Suprapubic skin (tissue), 4 donors: ENCODE measurements at regions not wholly inside any gene's neighbourhood (a gene's known extent, or its start where the extent isn't known, plus 50 kb on each side); places are given as distances from the start of the nearest gene placed in this dataset.
A peak's percentile ranks its signal among the peaks of the same experiment; 100 is the strongest.

ENCODE experiments used
- DNase-seq, 2 donors: peaks; one replicate each; pipeline ENCODE4 v3.0.0-alpha.2; 2019; ENCODE audit warnings: low spot score in 2 of 2
- H3K27ac ChIP-seq: fragments of 200-600 bp; sonication (generic); one replicate; pipeline ENCODE4 v1.5.1; 2019
- H3K27me3 ChIP-seq: fragments of 200-600 bp; sonication (generic); one replicate; pipeline ENCODE4 v1.5.1; 2019
- H3K36me3 ChIP-seq: fragments of 200-600 bp; sonication (generic); one replicate; pipeline ENCODE4 v1.5.1; 2019
- H3K4me1 ChIP-seq: fragments of 200-600 bp; sonication (generic); one replicate; pipeline ENCODE4 v1.5.1; 2019
- H3K4me3 ChIP-seq: fragments of 200-600 bp; sonication (generic); one replicate; pipeline ENCODE4 v1.5.1; 2019; ENCODE audit warnings: mild to moderate bottlenecking
- H3K9me3 ChIP-seq: fragments of 200-600 bp; sonication (generic); one replicate; pipeline ENCODE4 v1.5.1; 2019
- EP300 ChIP-seq: sonication (generic); formaldehyde crosslinking; IDR thresholded peaks from one replicate; pipeline ENCODE4 v1.6.1; 2017; ENCODE audit warnings: antibody characterized with exemption
- POLR2A ChIP-seq, 2 donors: fragments of 450-650 bp; IDR thresholded peaks; one replicate each; pipeline ENCODE4 v1.6.1; 2017; ENCODE audit warnings: antibody characterized with exemption in 2 of 2, mild to moderate bottlenecking in 2 of 2, moderate library complexity in 2 of 2
- POLR2AphosphoS5 ChIP-seq, 3 donors: sonication (generic); formaldehyde crosslinking; IDR thresholded peaks; one replicate each; pipeline ENCODE4 v1.6.1; 2017; ENCODE audit warnings: antibody characterized with exemption in 3 of 3
- WGBS: methylation state at CpG from one replicate; pipeline ENCODE4 v1.1.5; 2018; 5-methylcytosine and 5-hydroxymethylcytosine counted together
- TF ChIP-seq, protein P1 (sequence below), 2 donors: fragments of 200-600 bp in 1 of 2; fragments of 450-650 bp in 1 of 2; sonication (generic) in 1 of 2; IDR thresholded peaks; one replicate each; pipeline ENCODE4 v1.5.1; 2016 to 2019; ENCODE audit warnings: antibody characterized with exemption in 2 of 2, mild to moderate bottlenecking in 1 of 2, moderate library complexity in 1 of 2

DNA sequence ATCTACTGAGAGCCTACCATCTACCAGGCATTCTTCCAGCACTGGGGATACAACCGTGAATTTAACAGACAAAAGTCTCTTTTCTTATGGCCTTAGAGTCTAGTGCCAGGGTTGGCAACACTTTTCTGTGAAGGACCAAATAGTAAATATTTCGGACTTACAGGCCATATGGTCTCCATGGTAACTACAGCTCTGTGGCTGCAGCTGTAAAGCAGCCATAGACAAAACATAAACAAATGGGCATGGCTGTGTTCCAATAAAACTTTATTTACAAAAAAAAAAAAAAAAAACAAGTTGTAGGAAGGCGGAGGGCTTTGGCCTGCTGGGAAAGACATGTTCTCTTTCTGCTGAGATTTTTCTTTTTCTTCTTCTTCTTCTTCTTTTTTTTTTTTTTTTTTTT is 98.7 kb downstream of the ABCC12 start:
- Histone ChIP-seq H3K4me3 (no peak overlapping the region), H3K27me3 (no peaks in the 10 kb centered on the region), H3K27ac (no peak overlapping the region), H3K9me3 (no peaks in the 10 kb centered on the region), H3K36me3 (no peaks in the 10 kb centered on the region), H3K4me1 (peaks cover 7% of the 10 kb centered on the region)
- TF ChIP-seq POLR2AphosphoS5 (IDR thresholded peaks at IDR 0.05) = no peak
- TF ChIP-seq, protein P1, sequence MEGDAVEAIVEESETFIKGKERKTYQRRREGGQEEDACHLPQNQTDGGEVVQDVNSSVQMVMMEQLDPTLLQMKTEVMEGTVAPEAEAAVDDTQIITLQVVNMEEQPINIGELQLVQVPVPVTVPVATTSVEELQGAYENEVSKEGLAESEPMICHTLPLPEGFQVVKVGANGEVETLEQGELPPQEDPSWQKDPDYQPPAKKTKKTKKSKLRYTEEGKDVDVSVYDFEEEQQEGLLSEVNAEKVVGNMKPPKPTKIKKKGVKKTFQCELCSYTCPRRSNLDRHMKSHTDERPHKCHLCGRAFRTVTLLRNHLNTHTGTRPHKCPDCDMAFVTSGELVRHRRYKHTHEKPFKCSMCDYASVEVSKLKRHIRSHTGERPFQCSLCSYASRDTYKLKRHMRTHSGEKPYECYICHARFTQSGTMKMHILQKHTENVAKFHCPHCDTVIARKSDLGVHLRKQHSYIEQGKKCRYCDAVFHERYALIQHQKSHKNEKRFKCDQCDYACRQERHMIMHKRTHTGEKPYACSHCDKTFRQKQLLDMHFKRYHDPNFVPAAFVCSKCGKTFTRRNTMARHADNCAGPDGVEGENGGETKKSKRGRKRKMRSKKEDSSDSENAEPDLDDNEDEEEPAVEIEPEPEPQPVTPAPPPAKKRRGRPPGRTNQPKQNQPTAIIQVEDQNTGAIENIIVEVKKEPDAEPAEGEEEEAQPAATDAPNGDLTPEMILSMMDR (IDR thresholded peaks at IDR 0.05) = no peak
- no peak for TF ChIP-seq EP300
- no peak for TF ChIP-seq POLR2A (IDR thresholded peaks at IDR 0.05)
- WGBS = 70% methylated on average over 3 of the region's 3 CpGs
- no peak for DNase-seq

DNA sequence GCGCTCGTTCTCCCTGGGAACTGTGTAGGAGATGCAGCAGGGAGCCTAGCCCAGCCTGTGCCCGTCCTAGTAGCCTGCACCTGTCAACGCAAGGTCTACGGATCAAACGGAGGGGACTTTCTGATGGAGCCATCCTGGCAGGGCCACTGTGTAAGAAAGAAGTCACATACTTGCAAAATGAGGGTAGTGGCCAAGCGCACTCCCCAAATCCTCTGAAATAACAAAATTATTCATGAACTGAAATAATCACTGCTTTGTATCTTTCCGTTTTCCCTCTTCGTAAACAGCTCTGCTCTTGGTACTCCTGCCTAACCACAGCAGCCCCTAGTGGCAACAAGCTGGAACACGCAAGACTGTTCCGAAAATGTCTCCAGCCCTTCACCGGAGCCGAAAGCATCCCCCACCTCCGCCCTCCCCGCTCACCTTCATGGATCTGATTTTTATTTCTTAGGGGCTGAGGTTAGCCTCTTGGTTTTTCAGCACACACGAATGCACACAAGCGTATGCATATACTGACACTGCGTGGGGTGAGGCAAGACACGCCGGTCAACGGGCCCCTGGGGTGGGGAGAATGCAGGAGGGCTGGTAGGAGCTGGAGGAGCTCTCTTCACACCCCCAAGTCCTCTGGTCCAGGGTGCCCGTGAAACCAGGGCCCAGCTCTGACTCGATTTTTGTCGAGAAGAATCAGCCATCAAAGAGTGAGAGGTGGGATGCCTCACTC is 100.8 kb downstream of the ABCC12 start:
- WGBS = 31% methylated on average over 24 of the region's 24 CpGs
- Histone ChIP-seq H3K4me3 (no peak overlapping the region), H3K36me3 (no peaks in the 10 kb centered on the region), H3K27ac (no peak overlapping the region), H3K4me1 (peaks cover 7% of the 10 kb centered on the region), H3K9me3 (no peaks in the 10 kb centered on the region), H3K27me3 (no peaks in the 10 kb centered on the region)
- no peak for TF ChIP-seq POLR2AphosphoS5 (IDR thresholded peaks at IDR 0.05)
- TF ChIP-seq, protein P1 (IDR thresholded peaks at IDR 0.05) = peak in 1 of 2 donors; percentile 76
- no peak for DNase-seq

DNA sequence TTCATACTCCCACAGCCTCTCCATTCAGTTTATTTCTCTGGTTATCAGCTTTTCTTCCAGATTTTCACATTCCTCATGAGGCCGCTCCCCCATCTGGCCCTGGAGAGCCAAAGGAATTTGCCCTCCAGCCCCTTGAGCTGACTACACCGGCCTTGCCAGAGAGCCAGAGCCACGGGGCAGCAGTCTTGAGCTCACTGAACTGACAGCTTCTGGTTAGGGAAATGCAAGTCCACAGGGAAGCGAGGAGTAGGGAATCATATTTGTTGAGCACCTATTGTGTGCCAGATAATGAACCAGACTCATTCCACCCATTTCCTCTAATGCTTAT is 102.4 kb downstream of the ABCC12 start:
- 24% methylated on average over 4 of the region's 4 CpGs for whole genome bisulfite sequencing
- DNase-seq = no peak
- H3K36me3 ChIP-seq = no peaks in the 10 kb centered on the region
- no peak overlapping the region for H3K27ac ChIP-seq
- H3K27me3 ChIP-seq = no peaks in the 10 kb centered on the region
- TF ChIP-seq, protein P1 (IDR thresholded peaks at IDR 0.05) = no peak
- TF ChIP-seq EP300 (no peak), POLR2AphosphoS5 (IDR thresholded peaks at IDR 0.05) (no peak), POLR2A (IDR thresholded peaks at IDR 0.05) (no peak)
- no peaks in the 10 kb centered on the region for H3K9me3 ChIP-seq
- peaks cover 7% of the 10 kb centered on the region for H3K4me1 ChIP-seq
- no peak overlapping the region for H3K4me3 ChIP-seq

DNA sequence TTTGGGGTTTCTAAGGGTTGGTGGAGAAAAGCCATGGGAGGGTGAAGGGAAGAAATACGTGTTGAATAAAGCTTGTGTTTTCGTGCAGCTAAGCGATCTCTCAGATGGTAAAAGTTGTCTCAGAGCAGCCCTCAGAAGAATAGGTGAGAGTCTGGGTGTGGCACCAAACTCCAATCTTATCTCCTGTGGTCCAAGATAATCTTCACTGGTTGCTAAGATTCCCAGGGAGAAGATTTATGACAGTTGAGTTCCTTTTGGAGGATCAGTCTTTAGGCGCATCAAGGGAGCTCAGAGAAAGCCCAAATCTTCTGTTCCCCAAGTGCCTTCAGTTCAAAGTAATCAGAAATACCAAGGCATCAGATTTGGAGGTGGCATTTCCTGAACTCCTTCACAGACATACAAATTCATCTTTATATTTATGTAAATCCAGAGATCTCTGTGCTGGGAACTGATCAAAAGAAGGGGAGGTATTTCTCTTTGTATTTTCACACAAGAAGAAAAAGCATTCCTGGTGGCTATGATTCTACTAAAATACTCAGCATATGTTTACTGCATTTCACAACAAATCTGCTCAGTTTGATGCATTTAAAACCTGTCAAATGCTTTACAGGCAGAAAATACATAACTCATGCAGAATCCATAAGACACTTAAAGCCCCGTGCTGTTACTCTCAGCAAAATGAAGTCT is 102.9 kb downstream of the ABCC12 start:
- H3K27me3 ChIP-seq = no peaks in the 10 kb centered on the region
- DNase-seq = no peak
- H3K4me1 ChIP-seq = peaks cover 7% of the 10 kb centered on the region
- H3K36me3 ChIP-seq = no peaks in the 10 kb centered on the region
- H3K9me3 ChIP-seq = no peaks in the 10 kb centered on the region
- H3K4me3 ChIP-seq = no peak overlapping the region
- TF ChIP-seq, protein P1 (IDR thresholded peaks at IDR 0.05) = no peak
- TF ChIP-seq POLR2A (IDR thresholded peaks at IDR 0.05) = no peak
- TF ChIP-seq POLR2AphosphoS5 (IDR thresholded peaks at IDR 0.05) = no peak
- TF ChIP-seq EP300 = no peak
- WGBS = 65% methylated on average over 5 of the region's 5 CpGs
- H3K27ac ChIP-seq = no peak overlapping the region

DNA sequence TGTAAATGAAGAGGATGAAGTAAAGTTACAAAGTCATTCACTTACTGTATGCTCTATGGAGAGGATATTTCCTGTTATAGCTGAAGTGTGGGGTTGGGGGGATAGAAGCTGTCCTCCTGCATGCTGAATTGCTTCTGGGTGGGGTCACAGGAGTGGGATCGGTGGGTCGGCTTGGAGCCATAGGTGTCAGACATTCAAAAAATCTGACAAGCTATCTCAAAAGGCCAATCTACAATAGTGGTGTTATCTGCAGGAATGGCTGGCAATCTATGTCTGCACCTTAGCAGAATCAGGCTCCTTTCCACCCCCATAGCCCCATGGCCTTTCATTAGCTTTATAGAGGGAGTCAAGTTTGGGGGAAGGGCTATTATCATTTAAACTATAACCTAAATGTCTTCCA is 104.9 kb downstream of the ABCC12 start:
- no peaks in the 10 kb centered on the region for H3K36me3 ChIP-seq
- H3K9me3 ChIP-seq = no peaks in the 10 kb centered on the region
- no peak overlapping the region for H3K4me3 ChIP-seq
- peaks cover 7% of the 10 kb centered on the region for H3K4me1 ChIP-seq
- 94% methylated on average over 2 of the region's 2 CpGs for WGBS
- peaks cover 11% of the 10 kb centered on the region for H3K27me3 ChIP-seq
- TF ChIP-seq POLR2AphosphoS5 (IDR thresholded peaks at IDR 0.05) (no peak), EP300 (no peak), POLR2A (IDR thresholded peaks at IDR 0.05) (no peak)
- TF ChIP-seq, protein P1 (IDR thresholded peaks at IDR 0.05) = no peak
- no peak for DNase-seq
- H3K27ac ChIP-seq = no peak overlapping the region
